HG03025 (cell line): ENCODE measurements at regions not wholly inside any gene's neighbourhood (a gene's known extent, or its start where the extent isn't known, plus 50 kb on each side); places are given as distances from the start of the nearest gene placed in this dataset.
"Not testable (repeated sequence)": the region's sequence is repeated elsewhere in the genome, so short reads cannot be mapped to it uniquely, and the experiment has no call there.

Experiments used
- ATAC-seq: cut with Tn5 transposase; IDR thresholded peaks from one replicate; pipeline ENCODE4 v1.9.1; 2021; ENCODE audit warnings: mild to moderate bottlenecking, moderate library complexity; ENCODE audit not compliant: unreplicated experiment, low FRiP score

GRCh38 chr2:207352978-207353671 lies 176.6 kb upstream of the CREB1 start:
- peak; percentile 63 for ATAC-seq

DNA sequence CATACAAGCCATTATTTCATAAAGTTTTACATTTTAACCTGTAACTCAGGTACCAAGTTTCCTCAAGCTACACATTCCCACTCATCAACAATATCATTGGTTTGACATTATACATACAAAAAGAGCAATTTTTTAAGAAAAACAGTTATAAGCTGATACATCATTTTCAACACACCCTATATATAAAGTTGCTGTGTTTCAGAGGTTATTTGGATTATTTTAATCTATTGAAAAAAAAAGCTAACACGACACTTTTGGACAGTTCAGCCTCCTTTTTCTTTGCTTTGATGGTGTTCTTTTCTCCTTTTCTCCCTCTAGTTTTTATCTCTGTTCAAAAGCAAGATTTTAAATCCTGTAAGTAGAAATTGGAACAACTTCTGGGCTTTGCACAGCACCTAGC lies 175.9 kb upstream of the CREB1 start:
- ATAC-seq, result no peak

GRCh38 chr2:207354462-207354861 lies 175.3 kb upstream of the CREB1 start:
- no peak for ATAC-seq

GRCh38 chr2:207356567-207356966 lies 173.2 kb upstream of the CREB1 start:
- no peak for ATAC-seq

DNA sequence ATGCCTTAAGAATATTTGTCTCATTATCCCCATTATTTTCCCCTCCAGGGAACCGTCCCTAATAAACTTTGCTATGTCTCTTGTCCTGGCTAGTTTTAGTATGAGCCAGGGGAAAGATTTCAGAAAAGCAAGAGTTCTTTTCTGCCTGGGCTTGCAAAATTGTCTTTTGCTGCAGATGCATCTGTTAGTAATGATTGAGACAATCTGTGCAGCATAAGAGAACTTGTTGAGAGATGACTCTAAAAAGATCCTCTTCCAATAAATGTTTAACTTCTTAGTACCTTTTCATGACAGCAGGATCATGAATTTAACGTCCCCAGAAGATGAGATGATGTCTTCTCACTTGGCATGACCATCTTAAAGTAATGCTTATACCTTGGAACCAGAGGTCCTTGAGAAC lies 172.5 kb upstream of the CREB1 start:
- no peak for ATAC-seq

DNA sequence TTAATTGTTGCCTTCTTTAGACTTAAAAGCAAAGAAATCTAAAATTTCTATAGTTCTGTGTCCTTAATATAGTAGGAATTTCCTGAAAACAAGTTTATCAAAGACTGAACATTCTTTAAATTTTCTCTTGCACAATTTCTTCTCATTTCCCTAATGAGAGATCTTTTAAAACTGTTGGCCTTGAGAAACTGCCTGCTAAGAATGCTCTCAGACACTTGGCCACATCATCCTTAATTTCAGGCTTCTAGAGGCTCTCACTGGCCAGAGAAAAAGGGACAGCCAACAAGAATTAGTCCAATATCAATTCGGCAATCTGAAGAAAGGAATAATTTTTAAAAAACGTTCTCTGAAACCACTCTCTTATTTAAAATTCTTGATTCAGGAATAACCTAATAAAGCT lies 167.0 kb upstream of the CREB1 start:
- ATAC-seq, result no peak

GRCh38 chr2:207363761-207364290 lies 165.9 kb upstream of the CREB1 start:
- ATAC-seq, result no peak

- no peak for ATAC-seq
These were observed 159.1 kb upstream of the CREB1 start for GRCh38 chr2:207370646-207371045.

DNA sequence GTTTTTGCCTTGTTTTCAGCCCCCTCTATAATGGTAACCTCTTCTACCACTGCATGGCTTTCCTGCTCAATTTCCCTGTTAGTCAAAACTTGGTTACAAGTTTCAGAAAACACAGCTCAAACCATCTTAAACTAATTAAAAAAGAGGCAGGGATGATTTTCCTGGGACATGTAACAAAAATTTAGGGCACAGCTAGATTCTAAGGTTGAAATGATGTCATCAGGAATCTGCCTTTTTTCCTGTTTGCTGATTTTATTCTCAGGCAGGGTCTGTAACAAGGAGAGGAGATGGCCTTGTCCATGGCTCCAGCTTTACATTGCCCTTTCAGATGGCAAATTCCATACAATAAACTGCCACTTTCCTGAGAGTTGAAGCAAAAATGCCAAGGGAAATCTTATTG lies 157.9 kb upstream of the CREB1 start:
- no peak for ATAC-seq

- no peak for ATAC-seq
These were observed 157.3 kb upstream of the CREB1 start for GRCh38 chr2:207372483-207372882.

- ATAC-seq, result no peak
These were observed 154.4 kb upstream of the CREB1 start for GRCh38 chr2:207375207-207375875.

DNA sequence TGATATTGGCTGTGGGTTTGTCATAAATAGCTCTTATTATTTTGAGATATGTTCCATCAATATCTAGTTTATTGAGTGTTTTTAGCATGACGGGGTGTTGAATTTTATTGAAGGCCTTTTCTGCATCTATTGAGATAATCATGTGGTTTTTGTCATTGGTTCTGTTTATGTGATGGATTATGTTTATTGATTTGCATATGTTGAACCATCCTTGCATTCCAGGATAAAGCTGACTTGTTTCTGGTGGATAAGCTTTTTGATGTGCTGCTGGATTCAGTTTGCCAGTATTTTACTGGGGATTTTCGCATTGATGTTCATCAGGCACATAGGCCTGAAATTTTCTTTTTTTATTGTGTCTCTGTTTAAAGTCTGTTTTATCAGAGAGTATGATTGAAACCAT lies 151.1 kb upstream of the CREB1 start:
- not testable (repeated sequence) for ATAC-seq

DNA sequence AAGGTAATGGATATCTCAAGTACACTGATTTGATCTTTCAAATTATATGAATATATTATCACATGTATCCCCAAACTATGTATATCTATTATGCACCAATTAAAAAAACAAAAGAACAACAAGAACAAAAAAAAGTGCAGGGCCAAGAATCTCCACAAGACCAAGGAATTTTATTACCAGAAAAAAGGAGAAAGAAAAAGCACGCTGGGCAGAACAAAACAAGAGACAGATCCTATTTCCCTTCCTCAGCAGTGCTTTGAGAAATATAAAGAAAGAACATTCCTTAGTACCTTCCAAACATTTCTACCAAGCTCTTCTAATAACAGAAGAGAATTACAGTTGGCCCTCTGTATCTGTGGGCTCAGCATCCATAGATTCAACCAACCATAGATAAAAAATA lies 144.7 kb upstream of the CREB1 start:
- no peak for ATAC-seq

- no peak for ATAC-seq
These were observed 143.9 kb upstream of the CREB1 start for GRCh38 chr2:207385903-207386302.

DNA sequence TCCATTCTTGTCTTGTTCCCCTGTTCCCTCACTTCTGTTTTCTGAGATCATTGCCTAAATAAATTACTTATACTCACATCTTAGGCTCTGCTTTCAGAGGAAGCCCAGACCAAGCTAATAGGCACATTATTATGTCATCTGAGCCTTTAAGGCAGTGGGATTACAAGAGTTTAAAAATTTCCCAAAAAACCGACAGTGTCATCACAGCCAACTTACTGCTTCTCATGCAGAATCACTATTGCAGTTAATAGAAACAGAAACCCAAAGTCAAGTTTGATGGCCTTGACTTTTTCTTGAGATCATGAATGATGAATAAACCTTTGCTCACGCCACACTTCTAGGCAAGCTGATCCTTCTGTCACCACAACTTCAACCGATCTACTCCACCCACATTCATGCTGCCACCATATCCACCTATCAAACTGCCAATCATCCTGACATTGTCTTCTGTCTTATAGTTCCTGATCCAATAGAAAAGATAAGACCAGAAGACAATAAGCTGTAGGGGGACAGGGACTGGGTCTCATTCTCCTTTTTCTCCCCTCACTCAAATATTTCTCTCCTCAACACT lies 142.7 kb upstream of the CREB1 start:
- ATAC-seq, result no peak

GRCh38 chr2:207390302-207391095 lies 139.3 kb upstream of the CREB1 start:
- no peak for ATAC-seq

- no peak for ATAC-seq
These were observed 135.5 kb upstream of the CREB1 start for GRCh38 chr2:207394203-207394781.

DNA sequence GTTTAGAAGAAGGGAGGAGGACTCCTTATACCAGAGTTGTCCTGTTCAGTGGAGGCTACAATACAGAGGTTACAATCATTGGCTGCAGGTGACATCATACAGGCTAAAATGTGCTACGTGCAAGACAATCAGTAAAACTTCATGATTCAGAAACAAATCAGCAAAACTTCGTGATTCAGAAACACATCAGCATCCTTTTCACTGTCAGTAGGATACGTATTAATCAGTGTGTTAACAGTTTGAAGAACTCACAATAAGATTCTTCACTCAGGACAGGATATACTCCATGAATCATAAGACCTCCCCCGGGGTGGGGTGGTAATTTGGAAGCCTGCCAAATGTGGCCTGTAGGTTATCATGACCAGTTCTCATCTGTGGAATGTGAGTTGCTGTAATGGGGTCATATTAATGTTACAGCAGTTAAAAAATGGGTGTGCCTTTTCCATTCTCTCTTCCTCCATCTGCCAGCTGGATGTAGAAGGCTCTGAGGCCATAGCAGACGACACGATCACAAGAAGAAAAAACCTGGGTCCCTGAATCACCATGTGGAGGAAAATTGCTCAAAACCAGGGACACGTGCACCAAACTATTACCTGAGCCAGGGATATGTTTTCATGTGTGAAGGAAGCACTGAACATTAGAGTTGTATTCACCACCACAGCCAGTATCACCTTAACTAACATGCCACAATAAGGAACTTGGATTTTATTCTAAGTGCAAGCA lies 134.8 kb upstream of the CREB1 start:
- no peak for ATAC-seq

GRCh38 chr2:207395535-207396251 lies 134.1 kb upstream of the CREB1 start:
- no peak for ATAC-seq
